Transverse colon (tissue), 4 donors: ENCODE measurements at regions not wholly inside any gene's neighbourhood (a gene's known extent, or its start where the extent isn't known, plus 50 kb on each side); places are given as distances from the start of the nearest gene placed in this dataset.

Experiments
- CTCF ChIP-seq, 5 experiments: fragments of 200-600 bp in 3 of 5; fragments of 450-650 bp in 2 of 5; sonication (generic) in 3 of 5; IDR thresholded peaks; 1 replicate in 2 of 5; 2 replicates in 3 of 5; pipeline ENCODE4 v1.5.1; 2016 to 2017; ENCODE audit warnings: antibody characterized with exemption in 5 of 5, inconsistent platforms in 3 of 5, mild to moderate bottlenecking in 2 of 5, moderate library complexity in 1 of 5
- EP300 ChIP-seq: sonication (generic); formaldehyde crosslinking; IDR thresholded peaks from one replicate; pipeline ENCODE4 v1.6.1; 2017; ENCODE audit warnings: antibody characterized with exemption, low read depth
- POLR2A ChIP-seq: fragments of 450-650 bp; IDR thresholded peaks from one replicate; pipeline ENCODE4 v1.6.1; 2016; ENCODE audit warnings: antibody characterized with exemption, mild to moderate bottlenecking, moderate library complexity
- POLR2AphosphoS5 ChIP-seq, 3 donors: sonication (generic); formaldehyde crosslinking; IDR thresholded peaks; one replicate each; pipeline ENCODE4 v1.6.1; 2016; ENCODE audit warnings: antibody characterized with exemption in 3 of 3

GRCh38 chr9:28929433-28929832 lies 1356.2 kb upstream of the C9orf72 start:
- TF ChIP-seq CTCF (IDR thresholded peaks at IDR 0.05) = no peak
- no peak for TF ChIP-seq EP300
- TF ChIP-seq POLR2A = no peak
- TF ChIP-seq POLR2AphosphoS5 (IDR thresholded peaks at IDR 0.05) = no peak
